ENCODE measurements at regions not wholly inside any gene's neighbourhood (a gene's known extent, or its start where the extent isn't known, plus 50 kb on each side); places are given as distances from the start of the nearest gene placed in this dataset.
"Not testable (repeated sequence)": the region's sequence is repeated elsewhere in the genome, so short reads cannot be mapped to it uniquely, and the experiment has no call there.

DNA sequence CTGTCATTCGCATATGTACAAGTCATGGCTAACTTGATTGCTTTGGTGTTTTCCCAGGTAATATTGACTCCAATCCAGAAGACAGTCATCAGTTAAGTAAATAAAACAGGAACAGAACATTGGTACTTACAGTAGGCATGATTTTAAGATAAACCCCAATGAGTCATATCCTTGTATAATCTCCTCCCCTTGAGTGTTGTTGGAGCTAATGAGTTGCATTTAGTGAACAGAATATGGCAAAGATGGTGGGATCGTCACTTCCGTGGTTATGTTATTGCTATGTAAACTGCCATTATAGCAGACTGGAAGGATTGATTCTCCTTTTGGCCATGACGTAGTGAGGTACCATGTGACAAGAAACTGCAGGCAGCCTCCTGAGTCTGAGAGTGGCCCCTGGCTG, 102.2 kb downstream of the TMX1 start:
- DNase-seq (ENCODE audit: low read depth) = no peak

DNA sequence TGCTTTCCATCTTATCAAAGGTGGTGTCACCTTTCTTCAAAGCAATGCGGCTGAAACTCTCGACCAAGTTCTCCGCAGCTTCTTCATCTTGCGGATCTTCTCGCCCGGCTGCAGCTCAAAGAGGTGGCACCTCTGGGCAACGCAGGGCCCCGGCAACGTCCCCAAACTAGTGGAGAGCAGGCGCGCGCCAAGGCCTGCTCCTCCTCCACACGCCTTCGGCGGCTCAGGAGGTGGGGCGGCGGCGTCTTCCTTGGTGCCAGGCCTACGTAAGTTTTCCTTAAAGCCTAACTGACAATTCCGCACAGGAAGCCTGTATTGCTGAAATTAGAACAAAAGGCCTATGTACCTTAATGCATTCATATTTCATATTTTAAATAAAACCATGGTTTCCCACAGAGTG, 112.0 kb downstream of the TMX1 start:
- no peak for DNase-seq (ENCODE audit: low read depth)

DNA sequence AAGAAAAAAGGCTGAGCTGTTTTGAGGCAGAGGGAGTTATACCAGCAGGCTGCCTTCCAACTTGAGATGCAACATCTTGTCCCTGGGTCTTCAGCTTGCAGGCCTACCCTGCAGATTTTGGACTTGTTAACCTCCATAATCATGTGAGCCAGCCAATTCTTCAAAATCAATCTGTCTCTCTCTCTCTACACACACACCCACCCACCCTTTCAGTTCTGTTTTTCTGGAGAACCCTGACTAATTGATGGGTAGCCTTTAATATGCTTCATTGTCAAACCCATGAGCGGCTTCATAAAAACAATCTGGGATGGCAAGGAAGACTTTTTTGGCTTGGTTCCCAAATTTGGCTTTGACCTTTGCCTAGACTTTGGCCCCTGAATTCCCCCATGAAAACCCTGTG, 113.9 kb downstream of the TMX1 start:
- no peak for DNase-seq (ENCODE audit: low read depth)

DNA sequence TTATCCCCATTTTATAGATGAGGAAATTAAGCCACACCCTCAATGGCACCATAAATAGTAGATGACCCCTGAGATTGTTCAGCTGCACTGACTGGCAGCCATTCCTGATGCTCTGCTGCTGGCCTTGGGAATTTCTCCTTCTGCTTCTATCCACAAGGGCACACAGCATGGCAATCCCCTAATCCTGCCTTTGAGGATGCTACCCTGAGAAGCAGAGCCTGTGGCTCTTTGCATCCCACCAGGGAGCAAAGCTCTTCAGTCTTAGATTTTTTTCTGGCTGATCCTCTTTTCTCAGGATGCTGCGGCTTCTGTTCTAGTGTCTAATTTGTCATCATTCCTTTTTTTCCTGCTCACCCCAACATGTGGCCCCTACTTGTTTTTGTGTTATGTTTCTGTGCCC, 114.8 kb downstream of the TMX1 start:
- DNase-seq (ENCODE audit: low read depth) = no peak

DNA sequence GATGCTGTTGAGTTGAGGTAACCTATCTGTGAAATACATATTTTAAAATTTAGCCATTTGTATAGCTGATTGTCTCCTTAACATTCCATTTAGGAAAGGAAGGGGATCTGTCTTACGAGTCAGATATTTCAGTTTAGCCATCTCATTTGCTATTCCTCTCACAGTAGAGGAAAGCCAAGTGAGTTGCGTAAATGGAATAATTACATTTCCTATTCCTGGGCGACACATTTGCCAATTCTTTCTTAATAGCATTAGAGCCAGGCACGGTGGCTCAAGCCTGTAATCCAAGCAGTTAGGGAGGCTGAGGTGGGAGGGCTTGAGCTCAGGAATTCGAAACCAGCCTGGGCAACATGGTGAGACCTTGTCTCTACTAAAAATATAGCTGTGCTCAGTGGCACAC, 116.3 kb downstream of the TMX1 start:
- no peak for DNase-seq (ENCODE audit: low read depth)

DNA sequence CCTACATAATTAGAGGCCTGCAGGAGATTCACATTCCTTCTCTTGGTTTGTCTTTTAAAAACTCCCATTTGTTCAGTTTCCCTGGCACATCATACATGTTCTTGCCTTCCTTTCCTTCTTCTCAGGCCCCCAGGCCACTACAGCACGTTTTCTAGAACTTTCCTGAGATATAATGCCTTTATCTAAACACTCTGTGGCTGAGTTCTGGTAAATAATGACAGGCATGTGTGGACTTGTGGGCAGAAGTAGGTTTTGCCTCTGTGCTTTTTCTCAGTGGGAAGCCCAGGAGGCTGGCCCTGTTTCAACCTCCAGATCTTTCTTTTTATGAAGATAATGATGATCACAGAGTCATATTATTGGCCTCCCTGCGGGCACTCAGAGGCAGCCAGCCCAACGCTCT, 117.2 kb downstream of the TMX1 start:
- DNase-seq (ENCODE audit: low read depth) = no peak

DNA sequence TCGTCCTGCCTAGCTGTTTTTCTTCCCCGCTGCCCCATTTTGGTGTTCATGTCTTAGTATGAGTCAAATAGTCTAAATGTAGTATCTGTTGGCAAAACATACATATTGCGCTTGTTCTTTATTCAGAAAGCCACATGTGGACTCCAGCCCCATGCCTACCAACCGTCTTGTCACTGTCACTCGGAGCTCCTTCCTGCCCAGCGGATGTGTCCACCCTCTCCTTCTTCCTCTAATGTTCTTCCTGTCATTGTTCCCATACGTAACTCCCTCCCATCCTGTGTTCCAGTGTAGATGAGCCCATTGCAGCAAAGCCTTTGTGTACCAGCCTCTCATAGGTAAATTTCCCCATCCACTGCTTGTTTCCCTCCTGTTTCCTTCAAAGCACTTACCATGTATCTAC, 120.5 kb downstream of the TMX1 start:
- DNase-seq (ENCODE audit: low read depth) = no peak

DNA sequence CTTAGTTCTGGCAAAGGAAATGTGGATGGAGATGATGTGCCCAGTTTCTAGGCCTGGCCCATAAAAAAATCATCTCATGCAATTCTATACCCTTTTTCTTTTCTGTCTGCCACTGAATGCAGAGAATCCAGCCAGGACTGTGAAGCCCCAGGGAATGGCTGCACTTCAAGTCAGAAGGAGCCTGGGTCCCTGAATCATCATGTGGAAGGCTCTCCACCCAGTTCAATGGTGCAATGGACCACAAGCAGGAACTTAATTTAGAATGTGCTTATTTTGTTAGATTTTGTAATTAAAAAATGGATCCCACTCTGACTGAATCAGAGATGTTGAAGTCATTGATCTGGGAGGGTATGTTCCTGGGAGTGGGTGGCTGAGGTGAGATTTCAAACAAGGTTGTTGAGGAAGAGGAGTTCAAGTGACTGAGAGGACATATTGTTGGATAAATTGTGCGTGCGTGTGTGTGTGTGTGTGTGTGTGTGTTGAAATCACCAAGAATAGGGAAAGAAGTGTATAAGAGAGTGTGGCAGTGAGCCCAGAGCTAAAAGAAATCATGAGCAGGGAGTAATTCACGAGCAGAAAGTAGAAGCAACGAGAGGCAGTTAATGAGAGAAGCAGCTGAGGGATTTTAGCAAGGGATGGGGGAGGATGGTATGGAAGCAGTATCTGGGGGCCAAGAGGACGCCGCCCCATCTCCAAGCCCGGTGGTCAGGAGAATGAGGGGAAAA, 125.4 kb downstream of the TMX1 start:
- no peak for DNase-seq (ENCODE audit: low read depth)

DNA sequence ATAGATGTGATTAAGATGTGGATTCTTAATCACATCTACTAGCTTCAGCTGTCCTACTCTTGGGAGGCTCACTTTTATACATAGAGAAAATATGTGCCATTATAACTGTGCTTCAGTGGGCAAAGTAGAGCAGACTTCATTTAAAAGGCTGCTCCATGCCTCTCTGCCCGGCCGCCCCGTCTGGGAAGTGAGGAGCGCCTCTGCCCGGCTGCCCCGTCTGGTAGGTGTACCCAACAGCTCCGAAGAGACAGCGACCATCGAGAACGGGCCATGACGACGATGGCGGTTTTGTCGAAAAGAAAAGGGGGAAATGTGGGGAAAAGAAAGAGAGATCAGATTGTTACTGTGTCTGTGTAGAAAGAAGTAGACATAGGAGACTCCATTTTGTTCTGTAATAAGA, 126.4 kb downstream of the TMX1 start:
- DNase-seq (ENCODE audit: low read depth) = not testable (repeated sequence)

DNA sequence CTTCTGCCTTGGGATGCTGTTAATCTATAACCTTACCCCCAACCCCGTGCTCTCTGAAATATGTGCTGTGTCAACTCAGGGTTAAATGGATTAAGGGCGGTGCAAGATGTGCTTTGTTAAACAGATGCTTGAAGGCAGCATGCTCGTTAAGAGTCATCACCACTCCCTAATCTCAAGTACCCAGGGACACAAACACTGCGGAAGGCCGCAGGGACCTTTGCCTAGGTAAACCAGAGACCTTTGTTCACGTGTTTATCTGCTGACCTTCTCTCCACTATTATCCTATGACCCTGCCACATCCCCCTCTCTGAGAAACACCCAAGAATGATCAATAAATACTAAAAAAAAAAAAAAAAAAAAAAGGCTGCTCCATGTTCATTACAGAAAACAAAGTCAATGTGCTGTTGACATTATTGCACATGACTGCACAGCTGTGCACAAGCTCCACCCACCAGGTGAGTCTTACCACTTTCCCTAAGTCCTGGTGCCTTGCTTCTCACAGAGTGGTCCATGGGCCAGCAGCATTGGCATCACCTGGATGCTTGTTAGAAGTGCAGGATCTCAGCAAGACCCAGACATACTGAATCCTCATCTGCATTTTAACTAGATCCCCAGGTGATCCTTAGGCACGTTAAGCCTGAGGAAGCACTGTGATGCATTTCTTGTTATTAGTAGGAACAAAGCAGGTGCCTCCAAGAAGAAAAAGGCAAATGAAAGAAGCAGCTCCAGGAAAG, 127.0 kb downstream of the TMX1 start:
- not testable (repeated sequence) for DNase-seq (ENCODE audit: low read depth)

DNA sequence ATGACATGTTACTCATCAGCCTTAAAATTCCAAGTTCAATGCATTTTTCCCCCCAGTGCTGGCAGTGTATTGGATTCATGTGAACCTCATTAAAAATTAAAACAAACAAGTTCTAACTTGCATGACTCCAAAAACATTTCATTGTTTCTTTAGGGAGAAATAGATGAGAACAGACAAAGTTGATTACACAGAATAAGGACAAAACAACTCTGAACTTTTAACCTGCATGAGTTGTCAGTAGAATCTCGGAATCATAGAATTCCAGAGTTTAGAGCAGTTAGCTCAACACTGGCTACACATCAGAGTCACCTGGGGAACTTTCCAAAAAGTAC, 127.5 kb downstream of the TMX1 start:
- no peak for DNase-seq (ENCODE audit: low read depth)

DNA sequence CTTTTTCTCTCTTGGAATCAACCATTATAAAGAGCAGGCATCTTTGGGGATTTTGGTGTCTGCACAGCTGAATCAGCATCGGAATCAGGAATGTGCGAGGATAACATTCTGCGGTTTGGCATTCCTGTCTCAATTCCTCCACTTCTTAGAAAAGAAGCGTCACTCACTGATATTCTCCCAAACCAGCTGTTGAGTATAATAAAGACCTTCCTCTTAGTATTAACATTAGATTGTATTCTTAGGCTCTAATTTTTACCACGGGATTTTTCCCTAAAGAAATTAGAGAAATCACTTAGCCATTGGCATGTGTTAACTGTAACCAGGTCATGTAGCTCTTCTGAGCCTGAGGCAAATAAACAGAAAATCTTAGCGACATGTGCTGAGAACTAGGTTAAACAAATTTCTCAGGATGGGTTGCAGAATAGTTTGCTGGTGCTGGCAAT, 128.7 kb downstream of the TMX1 start:
- peak; percentile 79 for DNase-seq (ENCODE audit: low read depth)

DNA sequence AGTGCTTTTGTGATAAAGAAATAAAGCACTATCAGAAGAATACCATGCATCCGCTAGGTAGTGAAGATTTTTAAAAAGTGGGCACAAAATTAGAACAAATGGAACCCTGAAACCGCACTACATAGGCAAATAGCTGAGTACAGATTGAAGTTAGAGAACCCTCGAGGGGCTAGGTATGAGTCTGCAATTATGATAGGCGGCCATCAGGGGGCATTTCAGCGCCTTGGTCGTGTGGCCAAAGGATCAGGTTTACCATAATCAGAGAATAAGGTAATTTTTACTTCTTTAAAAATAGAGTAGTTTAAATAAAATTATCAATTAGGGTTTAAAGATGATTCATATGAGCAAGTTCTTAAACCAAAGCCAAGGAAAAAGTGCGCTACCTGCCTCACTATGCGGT, 129.8 kb downstream of the TMX1 start:
- no peak for DNase-seq (ENCODE audit: low read depth)

DNA sequence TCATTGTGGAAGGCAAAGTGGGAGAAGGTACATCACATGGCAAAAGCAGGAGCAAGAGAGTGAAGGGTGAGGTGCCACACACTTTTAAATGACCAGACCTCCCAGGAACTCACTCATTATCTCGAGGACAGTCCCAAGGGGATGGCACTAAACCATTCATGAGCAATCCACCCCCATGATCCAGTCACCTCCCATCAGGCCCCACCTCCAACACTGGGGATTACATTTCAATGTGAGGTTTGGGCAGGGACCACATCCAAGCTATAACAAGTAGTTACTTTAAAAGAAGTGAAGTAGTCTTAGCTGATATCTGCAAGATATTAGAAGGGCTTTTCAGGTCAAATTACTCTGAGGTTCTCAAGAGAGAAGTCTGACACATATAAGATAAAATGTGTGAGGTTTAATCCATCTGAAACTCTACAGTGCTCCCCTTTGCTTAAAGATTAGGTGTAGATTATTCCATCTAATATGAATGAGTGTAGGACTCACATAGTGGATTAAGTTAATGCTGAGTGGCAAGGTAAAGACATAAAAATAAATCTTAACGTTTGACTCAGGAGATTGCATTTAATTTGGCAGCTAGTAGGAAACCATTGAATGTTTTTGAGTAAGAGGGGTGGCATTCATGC, 130.8 kb downstream of the TMX1 start:
- DNase-seq (ENCODE audit: low read depth) = no peak

DNA sequence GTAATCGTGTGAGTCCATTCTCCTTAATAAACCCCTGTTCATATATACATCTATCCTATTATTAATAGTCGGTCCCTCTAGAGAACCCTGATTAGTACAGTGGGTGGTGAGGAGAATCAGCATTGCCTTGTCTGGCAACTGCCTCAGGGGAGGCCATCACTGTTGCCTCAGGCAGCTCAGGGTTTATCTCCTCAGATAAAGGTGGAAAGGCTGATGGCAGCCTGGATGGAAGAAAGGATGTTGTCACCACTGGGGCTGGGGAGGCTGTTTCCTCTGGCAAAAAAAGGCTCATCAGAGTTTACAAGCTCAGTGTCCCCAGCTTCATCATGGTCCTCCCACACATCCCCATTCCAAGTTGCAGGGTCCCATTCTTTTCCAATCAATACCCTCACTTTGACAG, 137.1 kb downstream of the TMX1 start:
- not testable (repeated sequence) for DNase-seq (ENCODE audit: low read depth)

DNA sequence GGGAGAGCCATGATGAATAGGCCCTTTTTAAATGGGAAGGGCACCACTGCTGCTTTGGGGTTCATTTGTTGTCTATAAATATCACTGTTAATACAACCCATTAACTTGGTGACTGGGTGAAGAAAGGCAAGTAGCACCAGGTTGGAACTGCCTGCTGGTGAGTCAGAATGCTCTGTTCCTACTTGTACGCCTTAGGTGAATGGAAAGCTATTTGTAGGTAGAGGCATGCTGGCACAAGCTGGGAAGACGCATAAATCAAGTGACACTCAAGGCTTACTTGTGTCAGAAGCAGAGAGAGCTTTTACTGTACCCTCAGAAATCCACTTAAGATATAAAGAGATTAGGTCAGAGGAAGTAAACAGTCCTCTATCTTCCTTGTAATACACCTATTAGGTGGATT, 142.5 kb downstream of the TMX1 start:
- no peak for DNase-seq (ENCODE audit: low read depth)

DNA sequence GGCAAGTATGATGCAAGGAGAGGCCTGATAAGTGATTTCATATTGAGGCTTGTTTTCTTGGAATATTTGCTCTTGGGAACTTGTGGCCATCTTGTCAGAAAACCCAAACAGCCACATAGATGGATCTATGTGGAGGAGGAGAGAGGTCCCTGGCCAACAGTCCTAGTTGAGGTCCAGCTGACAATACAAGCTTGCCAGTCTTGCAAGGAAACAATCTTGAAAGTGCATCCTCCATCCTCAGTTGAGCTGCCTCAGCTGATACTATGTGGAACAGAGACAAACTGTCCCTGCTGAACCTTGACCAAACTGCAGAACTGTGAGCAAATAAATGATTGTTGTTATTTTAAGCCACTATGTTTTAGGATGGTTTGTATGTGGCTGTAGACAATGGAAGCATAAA, 146.4 kb downstream of the TMX1 start:
- DNase-seq (ENCODE audit: low read depth) = no peak

DNA sequence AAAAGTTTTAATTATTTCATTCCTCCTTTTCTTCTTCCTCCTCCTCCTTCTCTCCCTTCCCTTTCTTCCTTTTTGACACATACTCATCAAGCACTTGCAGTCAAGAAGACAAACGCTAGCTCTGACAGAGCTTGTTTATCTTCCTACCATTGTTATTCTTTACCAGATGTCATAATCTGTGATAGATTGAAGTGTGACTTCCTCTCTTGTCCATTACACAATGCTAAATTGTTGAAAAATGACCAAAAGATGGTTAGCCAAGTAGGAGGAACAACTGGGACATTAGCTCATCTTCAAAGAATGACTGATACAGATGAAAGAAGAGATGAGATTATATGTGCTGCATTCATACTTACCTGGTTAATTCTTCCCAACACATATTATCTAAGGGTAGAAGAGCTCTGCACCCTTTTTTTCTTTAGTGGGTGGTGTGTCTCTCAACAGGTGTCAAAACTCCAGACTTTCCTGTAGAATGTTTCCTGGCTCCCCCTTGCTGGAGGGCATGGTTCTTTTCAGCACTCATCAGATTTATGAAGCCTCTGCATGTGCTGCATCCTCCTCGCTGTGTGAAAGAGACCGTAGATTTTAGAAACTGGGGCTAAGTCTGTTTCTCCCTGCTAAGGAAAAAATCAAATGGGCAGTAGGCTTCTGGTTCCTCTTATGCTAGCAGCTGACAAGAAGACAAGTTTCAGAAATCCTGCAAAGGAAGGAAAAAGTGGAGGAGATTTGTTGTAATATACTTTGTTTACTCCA, 147.1 kb downstream of the TMX1 start:
- no peak for DNase-seq (ENCODE audit: low read depth)

DNA sequence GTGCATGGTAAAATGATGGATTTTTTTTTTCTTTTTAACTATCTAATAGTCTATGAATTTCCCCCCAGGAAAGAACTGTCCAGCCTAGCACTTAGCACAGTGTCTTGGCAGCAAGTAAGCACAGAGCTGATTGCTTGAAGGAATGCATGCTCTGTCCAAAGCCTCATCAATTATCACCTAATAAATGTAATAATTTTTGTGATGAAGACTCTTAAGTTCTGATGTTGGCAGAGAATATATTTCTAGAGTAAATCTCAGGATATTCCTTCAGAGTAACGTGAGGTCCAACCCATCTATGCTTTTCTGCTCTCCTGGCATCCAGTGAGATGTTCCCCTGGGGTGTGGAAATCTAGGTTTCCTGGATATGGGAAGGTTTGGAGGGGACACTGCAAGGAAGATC, 152.4 kb downstream of the TMX1 start:
- no peak for DNase-seq (ENCODE audit: low read depth)

DNA sequence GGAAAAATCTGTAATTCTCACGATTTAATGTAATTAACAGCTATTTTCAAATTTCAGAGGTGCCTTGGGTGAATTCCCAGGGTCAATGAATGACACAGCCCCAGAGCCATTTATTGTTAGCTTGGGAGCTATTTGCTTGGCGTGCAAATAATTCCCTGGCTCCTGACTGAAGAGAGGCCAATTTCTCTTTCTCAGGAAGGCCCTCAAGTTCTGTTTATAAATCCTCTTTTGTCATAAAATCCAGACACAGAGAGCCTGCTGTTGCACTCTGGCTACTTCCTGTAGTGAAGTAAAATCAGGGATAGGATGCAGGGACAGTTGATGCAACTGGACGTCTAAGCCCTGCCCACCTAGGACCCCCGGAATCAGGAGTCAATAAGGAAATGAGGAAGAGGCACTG, 154.3 kb downstream of the TMX1 start:
- DNase-seq (ENCODE audit: low read depth) = no peak

DNA sequence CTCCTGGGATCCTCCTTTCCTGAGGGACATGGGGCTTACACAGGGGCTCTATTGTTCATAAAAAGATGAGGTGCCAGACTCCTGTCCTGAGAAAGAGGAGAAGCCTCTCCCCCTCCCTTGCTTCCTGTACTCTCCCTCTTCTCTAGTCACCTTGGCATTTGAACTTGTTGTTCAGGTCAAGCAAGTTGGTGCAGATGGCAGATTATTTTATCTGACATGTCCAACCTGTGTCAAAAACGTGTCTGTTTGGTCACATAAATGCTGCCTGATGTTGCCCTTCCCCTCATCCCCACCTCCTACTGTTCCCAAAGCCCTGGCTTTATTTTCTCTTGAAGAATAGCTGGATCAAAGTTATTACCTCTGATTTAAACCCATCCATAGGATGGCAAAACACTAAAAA, 154.8 kb downstream of the TMX1 start:
- no peak for DNase-seq (ENCODE audit: low read depth)

DNA sequence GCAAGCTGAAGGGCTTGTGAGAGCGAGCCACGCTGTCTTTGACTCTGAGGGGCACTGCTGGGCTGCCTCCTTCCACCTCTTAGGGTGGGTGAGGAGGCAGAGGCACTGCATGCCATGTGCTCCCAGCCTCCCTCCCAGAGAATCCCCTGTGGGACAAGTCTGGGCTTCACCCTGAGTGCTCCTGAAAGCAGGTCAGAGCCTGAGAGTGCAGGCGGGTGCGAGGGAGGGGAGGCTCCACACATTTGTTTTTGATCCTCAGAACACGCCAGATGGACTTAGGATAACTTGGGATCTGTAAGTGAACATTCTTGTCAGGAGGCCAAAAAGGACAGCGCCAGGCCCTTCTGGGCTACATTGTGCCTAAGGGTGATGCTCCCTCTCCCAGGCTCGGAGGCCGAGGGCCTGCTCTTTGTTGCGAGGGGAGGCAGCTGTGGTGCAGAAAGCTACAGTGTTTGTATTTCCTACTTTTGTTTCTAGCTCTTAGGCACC, 155.4 kb downstream of the TMX1 start:
- DNase-seq (ENCODE audit: low read depth) = no peak
